ENCODE measurements at regions not wholly inside any gene's neighbourhood (a gene's known extent, or its start where the extent isn't known, plus 50 kb on each side); places are given as distances from the start of the nearest gene placed in this dataset.

DNA sequence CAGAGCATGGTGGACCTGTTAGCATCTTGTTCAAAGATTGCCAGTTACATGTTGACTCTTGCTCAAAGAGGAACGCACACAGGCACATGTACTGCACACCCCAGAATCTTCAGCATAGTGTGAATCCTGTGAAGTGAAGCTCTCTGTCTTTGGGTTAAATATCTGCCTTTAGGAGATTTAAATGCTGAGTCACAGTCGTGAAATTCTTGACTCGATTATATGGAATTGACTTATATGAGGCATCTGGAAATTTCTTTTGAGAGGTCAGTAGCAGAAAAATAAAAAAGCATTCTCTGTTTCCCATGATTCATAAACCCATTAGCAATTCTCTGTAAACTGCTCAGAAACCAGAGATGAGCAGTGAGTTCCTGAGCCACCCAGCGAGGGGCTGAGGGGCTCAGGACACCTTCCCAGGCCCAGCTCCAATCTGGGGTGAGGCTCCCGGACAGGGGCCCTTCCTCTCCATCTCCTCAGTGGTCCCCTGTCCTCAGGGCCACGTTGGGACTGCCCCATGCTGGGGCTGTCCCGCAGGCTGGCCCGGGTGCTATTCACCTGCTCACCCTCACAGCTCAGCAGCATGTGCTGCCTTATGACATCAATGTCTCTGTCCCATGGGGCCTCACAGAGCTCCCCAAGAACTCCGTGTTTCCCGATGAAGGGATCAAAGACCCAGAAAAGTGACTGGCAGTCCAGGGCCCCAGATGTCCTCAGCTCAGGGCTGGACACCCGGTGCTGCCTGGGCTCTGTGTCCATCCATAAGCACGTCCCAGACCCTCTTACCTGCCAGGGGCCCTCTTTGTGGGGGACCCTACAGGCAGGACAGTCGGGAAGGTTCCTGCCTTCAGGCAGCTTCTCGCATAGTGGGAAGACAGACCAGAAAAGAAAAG, 50.0 kb upstream of the INSIG1 start:
- Mint-ChIP-seq H3K27ac (no peak overlapping the region), H3K27me3 (ENCODE audit: low read depth) (no peaks in the 10 kb centered on the region), H3K9me3 (peaks cover 5% of the 10 kb centered on the region), H3K36me3 (ENCODE audit: low read depth) (no peaks in the 10 kb centered on the region), H3K4me3 (no peak overlapping the region), H3K4me1 (ENCODE audit: low read depth) (no peaks in the 10 kb centered on the region)
- no peak for DNase-seq
- CTCF ChIA-PET: no interaction called here
- intact Hi-C loops (cut with micrococcal nuclease): no loop called here
